ENCODE measurements at regions not wholly inside any gene's neighbourhood (a gene's known extent, or its start where the extent isn't known, plus 50 kb on each side); places are given as distances from the start of the nearest gene placed in this dataset.

DNA sequence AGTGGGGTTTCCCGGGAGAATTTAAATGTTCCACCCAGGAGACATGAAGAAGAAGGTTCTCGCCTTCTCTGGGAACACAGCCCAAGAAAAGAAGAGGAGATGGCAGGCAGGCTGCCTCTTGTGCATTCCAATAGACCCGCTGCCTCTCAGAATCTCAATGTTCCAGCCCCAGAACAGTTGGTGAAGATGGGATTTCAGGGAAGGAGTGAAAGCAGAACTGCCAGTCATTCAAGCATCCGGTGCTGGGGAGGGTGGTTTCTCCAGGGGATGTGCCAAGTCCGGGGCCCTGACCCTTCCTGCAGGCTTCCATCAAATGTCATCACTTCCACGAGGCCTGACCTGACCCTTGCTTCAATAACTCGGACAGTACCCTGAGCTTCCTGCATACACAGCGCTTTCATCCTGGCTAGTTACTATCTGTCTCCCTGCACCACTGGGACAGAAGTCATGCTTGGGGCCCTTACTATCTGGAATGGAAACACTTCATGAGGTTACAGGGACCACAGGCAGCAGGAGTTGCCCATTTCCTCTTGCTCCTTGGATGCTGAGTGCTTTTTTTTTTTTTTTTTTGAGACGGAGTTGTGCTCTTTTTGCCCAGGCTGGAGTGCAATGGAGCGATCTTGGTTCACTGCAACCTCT is 386.6 kb upstream of the POU3F1 start:
- Mint-ChIP-seq H3K27me3 (peaks cover 15% of the 10 kb centered on the region), H3K27ac (no peak overlapping the region), H3K4me1 (no peaks in the 10 kb centered on the region), H3K36me3 (no peaks in the 10 kb centered on the region), H3K4me3 (no peak overlapping the region), H3K9me3 (no peaks in the 10 kb centered on the region)

DNA sequence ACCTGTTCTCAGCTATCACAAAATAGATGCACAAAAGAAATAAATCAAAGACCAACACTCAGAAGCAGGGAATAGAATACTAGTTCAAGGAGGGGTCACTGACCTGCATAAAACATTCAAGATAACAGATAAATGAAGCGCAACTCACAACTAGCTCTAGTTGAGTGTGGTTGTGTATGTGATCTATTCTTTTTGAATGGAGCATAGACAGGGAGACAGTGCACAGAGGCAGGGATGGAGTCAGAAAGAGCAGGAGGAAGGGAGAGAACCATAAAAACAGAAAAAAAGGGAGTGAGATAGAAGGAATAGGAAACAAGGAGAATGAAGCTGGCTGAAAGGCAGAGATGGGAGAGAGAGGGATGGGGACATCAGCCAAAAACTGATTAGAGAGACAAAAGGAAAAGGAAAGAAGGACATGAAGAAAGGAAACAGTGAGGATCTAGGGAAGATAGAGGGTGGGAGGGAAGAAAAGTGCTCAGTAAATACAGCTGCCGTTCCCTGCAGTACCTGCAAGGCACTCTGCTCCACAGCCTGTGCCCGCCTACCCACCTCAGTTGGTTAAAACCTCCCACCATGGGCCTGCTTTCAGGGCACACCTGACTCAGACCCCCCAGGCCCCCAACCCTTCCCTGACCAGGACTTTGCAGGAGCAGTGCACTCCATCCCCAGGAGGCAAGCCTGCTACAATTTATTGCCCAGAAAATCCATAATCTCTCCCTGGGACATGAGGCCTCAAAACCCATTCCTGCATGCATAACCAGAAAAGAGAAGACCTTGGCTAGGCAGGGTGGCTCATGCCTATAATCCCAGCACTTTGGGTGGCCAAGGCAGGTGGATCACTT is 385.2 kb upstream of the POU3F1 start:
- Mint-ChIP-seq H3K36me3 (no peaks in the 10 kb centered on the region), H3K9me3 (no peaks in the 10 kb centered on the region), H3K27me3 (peaks cover 9% of the 10 kb centered on the region), H3K4me1 (no peaks in the 10 kb centered on the region), H3K4me3 (no peak overlapping the region), H3K27ac (no peak overlapping the region)

DNA sequence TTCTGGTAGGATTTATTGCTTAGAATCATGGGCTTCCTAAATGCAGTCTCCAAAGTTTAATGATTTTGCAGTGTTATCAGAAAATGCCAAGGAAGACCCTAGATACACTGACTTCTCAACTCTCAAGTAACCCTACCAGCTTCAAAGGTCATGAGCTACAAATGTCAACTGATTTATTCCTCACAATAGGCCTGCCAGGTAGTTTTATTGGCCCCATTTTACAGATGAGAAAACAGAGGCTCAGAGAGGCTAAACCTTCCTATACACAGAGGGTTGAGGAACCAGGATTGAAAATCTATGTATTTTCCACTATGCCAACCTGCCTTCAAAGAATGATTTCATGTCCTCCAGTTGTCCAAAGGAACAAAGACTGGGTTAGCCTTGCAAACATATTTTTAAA is 384.4 kb upstream of the POU3F1 start:
- H3K36me3 Mint-ChIP-seq, result no peaks in the 10 kb centered on the region
- H3K4me3 Mint-ChIP-seq, result no peak overlapping the region
- no peaks in the 10 kb centered on the region for H3K4me1 Mint-ChIP-seq
- H3K27ac Mint-ChIP-seq, result no peak overlapping the region
- H3K9me3 Mint-ChIP-seq, result no peaks in the 10 kb centered on the region
- peaks cover 15% of the 10 kb centered on the region for H3K27me3 Mint-ChIP-seq

DNA sequence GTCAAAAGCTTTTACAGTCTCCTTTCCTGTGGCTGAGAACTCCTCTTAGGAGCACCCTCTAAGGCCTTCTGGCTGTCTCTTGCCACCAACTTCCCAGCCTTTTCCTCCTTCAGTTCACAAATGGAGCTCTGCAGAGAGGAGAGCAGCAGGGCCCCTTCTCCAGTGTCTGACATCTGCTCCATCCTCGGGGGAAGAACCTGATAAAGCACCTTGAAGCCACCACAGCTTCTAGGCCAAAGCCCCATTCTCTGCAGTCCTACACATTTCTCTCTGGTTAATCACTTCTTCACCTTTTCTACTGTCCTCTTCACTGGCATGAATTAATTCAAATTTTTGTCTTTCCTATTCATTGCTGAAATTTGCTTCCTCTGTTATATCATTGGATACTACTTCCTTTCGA is 378.1 kb upstream of the POU3F1 start:
- Mint-ChIP-seq H3K4me1 (no peaks in the 10 kb centered on the region), H3K27me3 (peaks cover 18% of the 10 kb centered on the region), H3K27ac (no peak overlapping the region), H3K4me3 (no peak overlapping the region), H3K36me3 (peaks cover 2% of the 10 kb centered on the region), H3K9me3 (peaks cover 15% of the 10 kb centered on the region)

DNA sequence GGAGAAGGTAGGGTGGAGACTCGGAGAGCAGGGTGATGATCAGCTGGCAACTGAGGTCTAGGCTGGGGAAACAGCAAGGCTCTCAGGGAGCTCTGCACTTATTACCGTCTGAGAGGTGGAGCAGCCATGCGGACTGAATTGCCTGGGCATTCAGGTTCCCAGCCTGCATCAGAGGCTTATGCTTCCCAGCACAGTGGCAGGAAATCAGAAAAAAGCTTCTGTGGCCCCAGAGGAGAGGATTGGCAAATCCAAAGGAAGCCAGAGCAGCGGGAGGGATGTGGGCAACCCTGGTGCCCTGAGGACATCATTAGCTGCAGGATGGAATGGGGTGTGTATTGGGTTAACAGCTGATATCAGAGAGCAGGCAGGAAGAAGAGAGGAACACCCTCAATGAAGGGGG is 374.1 kb upstream of the POU3F1 start:
- H3K27me3 Mint-ChIP-seq, result peaks cover 13% of the 10 kb centered on the region
- H3K9me3 Mint-ChIP-seq, result peaks cover 15% of the 10 kb centered on the region
- peaks cover 2% of the 10 kb centered on the region for H3K36me3 Mint-ChIP-seq
- no peak overlapping the region for H3K4me3 Mint-ChIP-seq
- H3K4me1 Mint-ChIP-seq, result no peaks in the 10 kb centered on the region
- H3K27ac Mint-ChIP-seq, result no peak overlapping the region

DNA sequence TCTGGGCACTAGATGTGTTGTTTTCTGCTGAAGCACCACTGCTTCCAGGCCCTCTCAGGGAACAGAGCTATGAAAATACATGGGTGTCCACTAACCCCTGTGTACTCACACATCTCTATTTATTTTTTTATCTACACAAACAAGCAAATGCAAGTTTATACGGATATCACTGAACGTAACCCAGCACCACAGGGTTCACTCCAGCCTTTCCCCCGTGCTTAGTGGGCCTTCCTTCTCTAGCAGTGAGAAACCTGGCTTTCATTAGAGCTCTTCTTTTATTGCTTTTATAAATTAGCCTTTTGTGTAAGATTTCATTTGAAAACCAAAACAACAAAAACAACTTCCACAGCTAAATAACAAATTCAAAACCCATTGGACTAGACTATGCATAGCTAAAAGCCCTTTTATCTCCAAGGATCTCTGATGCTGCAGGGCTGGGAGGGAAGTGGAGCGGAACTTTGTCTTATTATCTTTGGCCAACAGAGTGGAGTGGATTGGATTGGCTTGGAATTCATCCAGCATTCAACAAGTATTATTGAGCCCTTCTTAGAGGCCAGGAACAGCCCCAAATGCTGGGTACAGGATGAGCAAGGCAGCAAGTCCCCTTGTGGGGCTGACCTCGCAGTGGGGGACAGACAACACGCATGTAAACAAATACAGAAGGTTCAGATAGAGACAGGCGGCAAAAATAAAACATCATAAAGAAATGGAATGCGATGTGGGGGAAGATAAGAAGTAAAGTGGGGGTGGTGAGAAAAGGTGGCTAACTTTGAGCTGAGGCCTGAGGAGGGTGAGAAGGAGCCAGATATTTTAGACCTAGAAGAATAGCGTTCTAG is 371.8 kb upstream of the POU3F1 start:
- no peaks in the 10 kb centered on the region for H3K36me3 Mint-ChIP-seq
- no peak overlapping the region for H3K4me3 Mint-ChIP-seq
- H3K9me3 Mint-ChIP-seq, result peaks cover 27% of the 10 kb centered on the region
- peaks cover 8% of the 10 kb centered on the region for H3K27me3 Mint-ChIP-seq
- H3K27ac Mint-ChIP-seq, result no peak overlapping the region
- no peaks in the 10 kb centered on the region for H3K4me1 Mint-ChIP-seq

DNA sequence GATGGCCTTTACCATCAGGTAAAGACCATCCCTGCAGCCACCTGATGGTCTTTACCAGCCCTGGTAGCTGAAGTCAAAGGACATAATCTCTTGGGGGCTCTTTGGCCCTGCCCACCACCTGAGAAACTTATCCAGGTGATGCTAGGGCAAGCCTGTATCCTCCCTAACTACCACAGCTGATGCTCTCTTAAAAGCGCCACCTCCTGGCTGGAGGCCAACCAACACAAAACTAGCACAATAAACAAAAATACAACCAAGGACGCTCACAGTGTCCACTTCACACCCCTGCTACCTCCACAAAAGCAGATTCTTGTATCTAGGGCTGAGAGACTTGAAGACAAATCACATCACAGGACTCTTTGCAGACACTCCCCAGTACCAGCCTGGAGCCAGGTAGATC is 357.1 kb upstream of the POU3F1 start:
- H3K9me3 Mint-ChIP-seq, result peaks cover 18% of the 10 kb centered on the region
- H3K27me3 Mint-ChIP-seq, result peaks cover 22% of the 10 kb centered on the region
- H3K36me3 Mint-ChIP-seq, result peaks cover 1% of the 10 kb centered on the region
- no peak overlapping the region for H3K4me3 Mint-ChIP-seq
- H3K4me1 Mint-ChIP-seq, result no peaks in the 10 kb centered on the region
- H3K27ac Mint-ChIP-seq, result no peak overlapping the region

DNA sequence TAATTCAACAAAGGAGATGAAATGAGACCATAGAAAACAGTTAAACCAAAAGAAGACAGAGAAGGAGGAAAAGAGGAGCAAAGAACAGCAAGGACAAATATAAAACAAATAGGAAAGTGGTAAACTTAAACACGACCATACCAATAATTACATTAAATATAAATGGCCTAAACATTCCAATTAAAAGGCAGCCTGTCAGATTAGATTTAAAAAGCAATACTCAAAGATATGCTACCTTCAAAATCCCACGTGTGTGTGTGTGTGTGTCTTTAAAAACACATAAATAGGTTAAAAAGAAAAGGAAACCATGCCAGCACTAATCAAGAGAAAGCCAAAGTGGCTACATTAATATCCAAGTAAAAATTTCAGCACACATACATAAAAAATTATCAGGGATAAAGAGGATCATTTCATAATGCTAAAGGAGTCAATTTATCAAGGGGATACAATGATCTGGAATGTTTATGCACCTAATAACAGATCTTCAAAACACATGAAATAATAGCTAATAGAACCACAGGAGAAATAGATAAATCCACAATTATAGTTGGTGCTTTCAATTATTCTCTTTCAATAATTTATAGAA is 355.7 kb upstream of the POU3F1 start:
- H3K27me3 Mint-ChIP-seq, result peaks cover 26% of the 10 kb centered on the region
- H3K9me3 Mint-ChIP-seq, result peaks cover 22% of the 10 kb centered on the region

DNA sequence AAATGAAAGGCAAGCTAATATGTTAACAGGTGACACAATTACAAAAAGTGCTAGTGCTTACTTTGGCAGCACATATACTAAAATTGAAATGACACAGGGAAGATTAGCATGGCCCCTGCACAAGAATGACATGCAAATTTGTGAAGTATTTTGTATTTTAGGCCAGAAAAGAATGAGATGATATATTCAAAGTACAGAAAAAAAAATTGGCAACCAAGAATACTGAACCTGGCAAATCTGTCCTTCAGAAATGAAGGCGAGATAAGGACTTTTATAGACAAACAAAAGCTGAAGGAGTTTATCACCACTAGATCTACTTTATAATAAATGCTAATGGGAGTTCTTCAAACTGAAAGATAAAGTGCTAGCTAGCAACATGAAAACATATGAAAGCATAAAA is 350.0 kb upstream of the POU3F1 start:
- Mint-ChIP-seq H3K4me3 (no peak overlapping the region), H3K27me3 (peaks cover 45% of the 10 kb centered on the region), H3K36me3 (peaks cover 5% of the 10 kb centered on the region), H3K4me1 (no peaks in the 10 kb centered on the region), H3K27ac (no peak overlapping the region), H3K9me3 (peaks cover 33% of the 10 kb centered on the region)

More for the DNA sequence above, 355.7 kb upstream of the POU3F1 start:
- no peak overlapping the region for H3K27ac Mint-ChIP-seq
- peaks cover 1% of the 10 kb centered on the region for H3K36me3 Mint-ChIP-seq
- no peak overlapping the region for H3K4me3 Mint-ChIP-seq
- no peaks in the 10 kb centered on the region for H3K4me1 Mint-ChIP-seq

DNA sequence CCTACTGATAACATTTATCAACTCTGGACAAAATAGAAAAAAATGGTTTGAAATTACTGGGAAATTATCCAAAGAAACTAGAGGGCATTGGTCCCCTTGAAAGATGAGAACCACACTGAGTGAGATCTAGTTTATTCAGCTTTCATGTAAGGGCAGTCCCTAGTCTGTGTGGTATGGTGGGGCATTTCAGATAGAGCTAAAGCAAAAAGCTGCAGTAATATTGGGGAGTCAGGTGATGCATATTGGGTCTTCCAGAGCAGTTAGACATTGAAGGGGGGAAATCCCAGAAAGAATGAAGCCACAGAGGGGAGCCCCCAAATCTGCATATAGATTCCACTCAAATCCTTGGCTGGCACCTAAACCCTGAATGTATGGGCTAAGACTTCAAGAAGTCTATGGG is 347.7 kb upstream of the POU3F1 start:
- no peak overlapping the region for H3K4me3 Mint-ChIP-seq
- no peaks in the 10 kb centered on the region for H3K4me1 Mint-ChIP-seq
- H3K36me3 Mint-ChIP-seq, result peaks cover 10% of the 10 kb centered on the region
- H3K9me3 Mint-ChIP-seq, result peaks cover 33% of the 10 kb centered on the region
- no peak overlapping the region for H3K27ac Mint-ChIP-seq
- peaks cover 44% of the 10 kb centered on the region for H3K27me3 Mint-ChIP-seq

DNA sequence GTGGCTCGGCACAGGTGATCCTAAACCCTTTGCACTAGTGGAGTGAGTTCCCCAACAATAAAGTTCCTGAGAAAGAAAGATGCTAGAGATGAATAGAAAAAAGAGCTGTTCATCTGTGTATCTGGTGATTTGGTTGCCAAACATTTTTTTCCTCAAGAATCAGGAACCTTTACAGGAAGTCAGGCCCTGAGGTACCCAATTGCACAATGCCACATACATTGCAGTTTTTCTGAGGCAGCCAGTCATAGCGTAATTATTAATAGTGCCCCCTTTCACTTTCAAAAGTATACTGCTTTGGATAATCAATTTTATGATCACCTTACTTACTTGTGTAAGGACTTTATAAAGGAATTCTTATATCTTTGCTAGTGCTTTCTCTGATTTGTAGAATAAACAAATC is 346.3 kb upstream of the POU3F1 start:
- H3K36me3 Mint-ChIP-seq, result peaks cover 10% of the 10 kb centered on the region
- peaks cover 40% of the 10 kb centered on the region for H3K27me3 Mint-ChIP-seq
- H3K4me1 Mint-ChIP-seq, result no peaks in the 10 kb centered on the region
- H3K4me3 Mint-ChIP-seq, result no peak overlapping the region
- peaks cover 29% of the 10 kb centered on the region for H3K9me3 Mint-ChIP-seq
- no peak overlapping the region for H3K27ac Mint-ChIP-seq

DNA sequence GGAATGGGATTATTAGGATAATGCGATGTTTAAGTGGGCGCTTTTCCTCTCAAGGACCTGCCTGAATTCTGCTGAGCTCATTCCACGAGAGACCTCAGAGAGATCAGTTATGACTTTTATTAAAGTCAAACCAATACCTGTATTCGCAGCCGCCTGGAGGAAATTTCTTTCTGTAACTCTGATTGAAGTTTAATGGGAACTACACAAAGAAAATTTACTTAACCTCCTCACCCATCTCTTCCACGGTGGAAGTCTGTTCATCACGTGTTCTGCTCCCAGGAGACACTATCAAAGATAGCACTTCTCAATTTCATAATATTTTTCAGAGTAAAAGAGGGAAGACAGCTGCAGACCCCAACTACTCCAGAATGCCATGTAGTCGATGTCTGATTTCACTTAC is 334.7 kb upstream of the POU3F1 start:
- Mint-ChIP-seq H3K4me3 (no peak overlapping the region), H3K4me1 (no peaks in the 10 kb centered on the region), H3K27ac (no peak overlapping the region), H3K9me3 (no peaks in the 10 kb centered on the region), H3K36me3 (no peaks in the 10 kb centered on the region), H3K27me3 (no peaks in the 10 kb centered on the region)

DNA sequence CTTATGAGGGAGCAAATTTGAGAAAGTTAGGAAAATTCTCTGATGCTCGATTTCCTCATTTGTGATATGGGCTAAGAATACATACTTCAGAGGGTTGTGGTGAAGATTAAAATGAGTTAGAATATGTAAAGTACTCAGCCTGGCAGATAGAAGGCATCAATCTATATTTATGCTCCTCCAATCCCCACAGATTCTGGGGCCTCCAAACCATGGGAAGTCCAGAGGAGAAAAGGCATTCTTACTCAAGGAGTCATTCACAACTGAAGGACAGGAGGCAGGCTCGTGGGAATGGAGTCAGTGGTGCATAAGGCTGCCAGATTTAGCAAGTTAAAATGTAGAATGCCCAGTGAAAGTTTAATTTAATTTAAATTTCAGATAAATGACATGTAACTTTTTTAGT is 330.0 kb upstream of the POU3F1 start:
- H3K36me3 Mint-ChIP-seq, result no peaks in the 10 kb centered on the region
- no peak overlapping the region for H3K27ac Mint-ChIP-seq
- H3K27me3 Mint-ChIP-seq, result peaks cover 2% of the 10 kb centered on the region
- no peak overlapping the region for H3K4me3 Mint-ChIP-seq
- H3K9me3 Mint-ChIP-seq, result peaks cover 11% of the 10 kb centered on the region
- H3K4me1 Mint-ChIP-seq, result no peaks in the 10 kb centered on the region

DNA sequence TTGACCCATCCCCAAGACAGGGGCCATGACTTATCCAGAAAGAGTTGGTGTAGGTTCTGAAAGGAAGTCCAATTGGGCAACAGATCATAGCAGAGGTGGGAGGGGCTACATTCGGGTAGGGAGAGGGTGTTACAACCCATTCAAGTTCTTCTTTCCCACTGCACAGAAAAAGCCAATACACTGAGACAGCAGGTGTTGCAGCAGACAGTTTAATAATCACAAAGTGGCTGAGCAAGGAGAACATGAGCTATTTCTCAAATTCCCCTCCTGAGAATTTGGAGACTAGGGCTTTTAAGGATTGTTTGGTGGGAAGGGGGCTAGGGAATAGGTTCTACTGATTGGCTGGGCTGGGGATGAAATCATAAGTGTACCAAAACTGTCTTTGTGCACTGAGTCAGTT is 328.4 kb upstream of the POU3F1 start:
- no peak overlapping the region for H3K27ac Mint-ChIP-seq
- H3K36me3 Mint-ChIP-seq, result no peaks in the 10 kb centered on the region
- H3K4me1 Mint-ChIP-seq, result no peaks in the 10 kb centered on the region
- no peak overlapping the region for H3K4me3 Mint-ChIP-seq
- H3K9me3 Mint-ChIP-seq, result peaks cover 11% of the 10 kb centered on the region
- peaks cover 7% of the 10 kb centered on the region for H3K27me3 Mint-ChIP-seq

DNA sequence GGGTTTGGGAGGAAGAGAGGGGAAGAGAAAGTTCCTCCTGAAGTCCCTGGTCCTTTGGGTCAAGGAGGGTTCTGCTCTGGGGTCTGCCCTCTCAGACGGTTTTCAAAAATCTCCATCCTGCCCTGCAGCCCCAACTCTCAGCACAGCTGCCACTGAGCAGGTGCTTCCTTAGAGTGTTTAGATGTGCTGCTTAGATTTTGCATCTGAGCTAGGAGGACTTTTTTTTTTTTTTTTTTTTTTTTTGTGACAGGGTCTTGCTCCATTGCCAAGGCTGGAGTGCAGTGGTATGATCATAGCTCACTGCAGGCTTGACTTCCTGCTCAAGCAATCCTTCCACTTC is 324.9 kb upstream of the POU3F1 start:
- peaks cover 7% of the 10 kb centered on the region for H3K27me3 Mint-ChIP-seq
- H3K9me3 Mint-ChIP-seq, result peaks cover 11% of the 10 kb centered on the region
- H3K4me3 Mint-ChIP-seq, result no peak overlapping the region
- no peak overlapping the region for H3K27ac Mint-ChIP-seq
- no peaks in the 10 kb centered on the region for H3K36me3 Mint-ChIP-seq
- H3K4me1 Mint-ChIP-seq, result no peaks in the 10 kb centered on the region

Data from activated naive CD4-positive, alpha-beta T cell treated with anti-CD3 and anti-CD28 coated beads, Interleukin-2, amount 50 U/mL, for 24 hours (primary cell).